Daoy (cell line): ENCODE measurements at regions not wholly inside any gene's neighbourhood (a gene's known extent, or its start where the extent isn't known, plus 50 kb on each side); places are given as distances from the start of the nearest gene placed in this dataset.
"Not testable (repeated sequence)": the region's sequence is repeated elsewhere in the genome, so short reads cannot be mapped to it uniquely, and the experiment has no call there.

Experiments
- DNase-seq: peaks from one replicate; pipeline ENCODE4 v3.0.0-alpha.2; 2015; ENCODE audit warnings: low read depth

- not testable (repeated sequence) for DNase-seq
Measured at GRCh38 chr21:25531538-25532250, 75.6 kb downstream of the MRPL39 start.

DNA sequence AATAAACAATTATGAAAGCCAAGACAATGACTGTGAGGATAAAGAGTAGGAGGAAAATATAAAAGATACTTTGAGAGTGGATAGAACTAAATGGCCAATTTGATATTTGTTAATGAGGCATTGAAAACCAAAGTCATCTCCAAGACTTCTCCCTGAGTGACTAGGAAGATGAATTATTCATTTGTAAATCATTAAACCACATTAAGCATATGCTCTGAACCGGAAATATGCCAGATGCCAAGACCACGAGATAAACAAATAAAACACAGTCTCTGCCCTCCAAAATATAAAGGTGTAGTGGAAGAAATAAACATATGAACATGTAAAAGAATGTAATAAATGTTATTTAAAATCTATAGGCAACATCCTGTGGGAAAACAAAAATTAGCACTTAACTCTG lies 78.8 kb downstream of the MRPL39 start:
- no peak for DNase-seq

- no peak for DNase-seq
Measured at GRCh38 chr21:25518491-25518911, 88.8 kb downstream of the MRPL39 start.

DNA sequence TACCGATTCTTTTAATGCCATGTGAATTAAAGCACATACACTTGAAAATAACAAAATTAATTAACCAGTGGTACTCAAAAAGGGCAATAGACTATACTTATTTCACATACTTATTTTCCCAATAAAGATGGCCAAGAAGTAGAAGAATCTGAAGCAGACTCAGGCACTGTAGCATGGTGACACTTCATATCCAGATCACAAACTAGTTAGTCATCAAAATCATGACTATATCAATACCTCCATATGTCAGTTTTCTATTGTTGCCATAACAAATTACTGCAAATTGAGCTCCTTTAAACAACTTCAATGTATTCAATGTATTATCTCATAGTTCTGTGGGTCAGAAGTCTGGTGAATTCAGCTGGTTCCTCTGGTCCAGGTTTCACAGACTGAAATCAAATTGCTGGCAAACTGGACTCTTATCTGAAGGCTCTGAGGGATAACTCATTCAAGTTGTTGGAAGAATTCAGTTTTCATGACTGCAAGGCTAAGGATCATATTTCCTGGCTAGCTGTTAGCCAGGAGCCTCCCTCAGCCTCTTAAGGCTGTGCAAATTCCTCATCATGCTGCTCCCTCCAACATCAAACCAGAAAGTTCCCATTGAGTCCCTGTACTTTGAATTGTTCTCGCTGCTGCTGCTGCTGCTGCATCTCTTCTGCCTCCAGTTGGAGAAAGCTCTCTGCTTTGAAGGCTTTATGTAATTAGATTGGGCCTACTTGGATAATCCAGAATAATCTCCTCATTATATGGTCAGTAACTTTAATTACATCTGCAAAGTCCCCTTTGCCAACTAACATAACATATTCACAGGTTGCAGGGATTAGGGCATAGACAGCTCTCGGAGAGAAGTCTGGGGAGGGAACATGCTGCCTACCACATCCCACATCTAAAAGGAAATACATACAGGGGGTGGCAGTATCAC lies 91.5 kb downstream of the MRPL39 start:
- peak; percentile 19 for DNase-seq

- DNase-seq: no peak
Measured at GRCh38 chr21:25513810-25514209, 93.5 kb downstream of the MRPL39 start.

- DNase-seq: no peak
Measured at GRCh38 chr21:25512095-25513081, 94.9 kb downstream of the MRPL39 start.

- no peak for DNase-seq
Measured at GRCh38 chr21:25509862-25510261, 97.4 kb downstream of the MRPL39 start.

DNA sequence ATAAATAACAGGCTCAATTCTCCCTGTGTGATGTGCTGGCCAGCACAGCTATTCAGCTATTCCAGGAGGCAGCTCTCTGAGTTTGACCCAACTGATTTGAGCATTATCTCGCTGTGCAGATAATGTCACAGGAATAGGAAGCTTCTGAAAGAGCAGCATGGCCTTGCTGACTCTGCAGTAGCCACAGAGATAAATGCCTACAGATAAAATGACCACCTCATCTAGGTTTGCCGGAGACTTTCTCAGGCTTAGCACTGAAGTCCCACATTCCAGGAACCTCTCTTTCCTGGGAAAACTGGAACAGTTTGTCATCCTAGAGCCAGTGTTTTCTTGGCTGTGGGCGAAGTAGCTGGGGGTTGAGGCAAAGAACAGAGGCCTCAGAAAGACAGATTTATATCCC lies 98.9 kb downstream of the MRPL39 start:
- DNase-seq: no peak

- DNase-seq: no peak
Measured at GRCh38 chr21:25507522-25507921, 99.8 kb downstream of the MRPL39 start.

DNA sequence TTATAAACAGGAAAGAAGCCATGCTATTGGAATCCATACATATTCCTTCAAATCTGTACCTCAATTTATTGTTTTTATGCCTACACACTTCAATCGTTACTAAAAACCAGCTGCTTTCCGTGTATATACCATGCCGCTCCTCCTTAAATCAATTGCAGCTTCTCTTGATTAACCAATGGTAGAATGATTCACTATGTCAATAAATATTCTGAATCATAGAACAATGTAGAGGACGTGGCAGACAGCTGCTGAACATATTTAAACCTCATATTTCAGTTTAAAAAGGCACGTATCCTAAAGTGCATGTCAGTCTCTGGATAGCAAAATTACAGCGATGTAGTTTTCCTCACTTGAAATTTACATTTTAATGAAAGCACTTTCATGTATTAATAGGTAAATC lies 100.4 kb downstream of the MRPL39 start:
- peak; percentile 10 for DNase-seq

DNA sequence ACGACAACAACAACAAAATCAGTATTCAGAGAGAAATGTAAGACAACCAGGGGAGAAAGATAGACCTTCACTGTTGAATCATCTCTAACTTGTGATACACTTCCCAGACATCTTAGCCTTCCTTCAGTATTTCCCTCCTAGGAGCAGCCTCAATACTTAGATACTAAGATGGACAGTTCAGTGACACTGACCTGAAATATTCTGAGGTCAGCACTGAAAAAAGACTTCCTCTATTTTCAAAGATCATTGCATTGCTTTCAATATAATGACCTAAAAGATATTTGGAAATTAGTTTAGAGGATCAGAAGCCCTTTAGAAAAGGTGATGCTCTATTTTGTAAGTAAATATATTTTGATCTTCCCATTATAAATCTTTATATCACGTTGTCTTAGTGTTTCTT lies 101.0 kb downstream of the MRPL39 start:
- no peak for DNase-seq

DNA sequence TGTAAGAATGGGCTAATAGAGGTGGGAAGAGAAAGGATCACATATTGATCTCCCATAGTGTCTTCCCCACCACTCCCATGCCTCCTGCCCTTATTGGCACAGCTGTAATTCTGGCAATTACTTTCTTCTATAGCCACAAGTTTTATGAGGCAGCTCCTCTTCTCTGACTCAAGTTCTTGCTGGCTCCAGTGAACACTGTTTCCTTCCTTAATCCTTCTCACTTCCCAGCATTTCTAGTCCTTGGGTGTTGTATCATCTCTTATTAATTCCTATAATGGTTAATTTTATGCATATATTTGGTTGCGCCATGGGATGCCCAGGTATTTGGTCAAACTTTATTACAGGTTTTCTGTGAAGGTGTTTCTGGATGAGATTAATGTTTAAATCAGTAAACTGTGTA lies 103.3 kb downstream of the MRPL39 start:
- no peak for DNase-seq

DNA sequence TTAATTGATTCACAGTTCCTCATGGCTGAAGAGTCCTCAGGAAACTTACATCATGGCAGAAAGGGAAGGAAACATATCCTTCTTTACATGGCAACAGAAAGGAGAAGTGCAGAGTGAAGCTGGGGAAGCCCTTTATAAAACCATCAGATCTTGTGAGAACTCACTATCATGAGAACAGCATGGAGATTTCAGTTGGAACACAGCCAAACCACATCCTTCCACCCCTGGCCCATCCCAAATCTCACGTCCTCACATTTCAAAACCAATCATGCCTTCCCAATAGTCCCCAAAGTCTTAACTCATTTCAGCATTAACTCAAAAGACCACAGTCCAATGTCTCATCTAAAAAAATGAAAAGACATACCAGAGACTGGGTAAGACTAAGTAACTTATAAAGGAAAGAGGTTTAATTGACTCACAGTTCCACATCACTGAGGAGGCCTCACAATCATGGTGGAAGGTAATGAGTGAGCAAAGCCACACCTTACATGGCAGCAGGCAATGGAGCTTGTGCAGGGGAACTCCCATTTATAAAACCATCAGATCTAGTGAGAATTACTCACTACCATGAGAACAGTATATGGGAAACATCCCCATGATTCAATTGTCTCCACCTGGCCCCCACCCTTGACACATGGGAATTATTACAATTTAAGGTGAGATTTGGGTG lies 105.2 kb downstream of the MRPL39 start:
- no peak for DNase-seq

DNA sequence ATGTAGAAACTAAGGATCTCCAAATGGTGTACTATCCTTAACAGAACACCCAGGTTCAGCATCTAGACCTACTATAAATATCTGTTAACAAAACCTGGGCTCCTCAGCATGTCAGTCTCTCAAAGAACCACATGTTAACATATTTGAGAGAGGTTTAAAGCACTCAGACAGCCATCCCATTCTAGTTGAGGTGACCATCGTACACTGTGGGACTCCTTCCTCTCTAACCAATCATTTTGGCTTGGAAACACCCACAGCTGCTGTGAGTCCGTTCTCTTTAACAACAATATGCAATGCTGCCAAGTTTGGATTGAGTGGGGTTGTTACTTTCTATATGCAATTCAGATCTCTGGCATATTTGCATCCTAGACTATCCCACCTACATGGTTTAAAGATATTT lies 105.8 kb downstream of the MRPL39 start:
- no peak for DNase-seq

- no peak for DNase-seq
Measured at GRCh38 chr21:25500598-25500997, 106.7 kb downstream of the MRPL39 start.

GRCh38 chr21:25496825-25497482 lies 110.3 kb downstream of the MRPL39 start:
- no peak for DNase-seq

DNA sequence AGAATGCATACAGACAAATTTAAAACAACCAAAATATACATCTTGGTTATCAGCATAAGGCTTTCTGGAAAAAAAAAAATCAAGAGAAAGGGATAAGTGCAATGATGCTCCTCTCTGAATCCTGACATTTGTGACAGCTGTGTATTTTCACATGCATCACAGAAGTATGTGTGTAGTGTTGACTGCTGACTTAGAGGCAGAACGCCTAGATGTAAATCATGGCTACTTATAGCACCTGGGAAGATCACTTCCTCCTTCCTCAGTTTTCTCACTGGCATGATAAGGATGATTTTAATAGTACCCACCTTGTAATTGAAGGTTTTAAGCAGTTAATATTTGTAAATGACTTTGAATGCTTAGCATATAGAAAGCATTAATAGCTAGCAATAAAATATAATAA lies 112.5 kb downstream of the MRPL39 start:
- DNase-seq: no peak

DNA sequence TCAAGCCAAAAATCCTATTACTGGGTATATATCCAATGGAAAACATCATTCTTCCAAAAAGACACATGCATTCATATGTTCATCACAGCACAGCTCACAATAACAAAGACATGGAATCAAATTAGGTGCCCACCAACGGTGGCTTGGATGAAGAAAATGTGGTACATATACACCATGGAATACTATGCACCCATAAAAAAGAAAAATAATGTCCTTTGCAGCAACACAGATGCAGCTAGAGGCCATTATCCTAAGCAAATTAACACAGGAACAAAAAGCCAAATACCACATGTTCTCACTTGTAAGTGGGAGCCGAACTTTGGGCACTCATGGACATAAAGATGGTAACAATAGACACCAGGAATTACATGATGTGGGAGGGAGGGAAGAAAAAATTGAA lies 113.6 kb downstream of the MRPL39 start:
- DNase-seq: no peak

DNA sequence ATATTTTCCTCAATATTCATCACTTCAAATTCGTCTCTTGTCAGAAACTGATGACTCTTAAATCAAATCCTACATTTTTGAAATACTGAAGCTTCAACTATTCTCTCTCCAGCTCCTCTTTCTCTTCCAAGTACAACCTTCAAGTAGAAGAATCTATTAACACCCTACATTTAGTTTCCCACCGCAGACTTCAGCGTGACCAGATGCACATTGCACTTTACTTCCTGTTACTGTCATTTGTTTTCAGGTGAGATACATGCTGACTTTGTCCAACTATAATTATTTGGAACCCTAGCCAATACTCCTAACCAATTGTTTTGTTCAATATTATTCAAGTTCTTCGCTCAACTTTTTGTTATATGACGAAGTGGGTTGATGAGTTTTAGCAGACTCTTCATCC lies 116.0 kb downstream of the MRPL39 start:
- no peak for DNase-seq

GRCh38 chr21:25490742-25491141 lies 116.5 kb downstream of the MRPL39 start:
- DNase-seq: no peak

DNA sequence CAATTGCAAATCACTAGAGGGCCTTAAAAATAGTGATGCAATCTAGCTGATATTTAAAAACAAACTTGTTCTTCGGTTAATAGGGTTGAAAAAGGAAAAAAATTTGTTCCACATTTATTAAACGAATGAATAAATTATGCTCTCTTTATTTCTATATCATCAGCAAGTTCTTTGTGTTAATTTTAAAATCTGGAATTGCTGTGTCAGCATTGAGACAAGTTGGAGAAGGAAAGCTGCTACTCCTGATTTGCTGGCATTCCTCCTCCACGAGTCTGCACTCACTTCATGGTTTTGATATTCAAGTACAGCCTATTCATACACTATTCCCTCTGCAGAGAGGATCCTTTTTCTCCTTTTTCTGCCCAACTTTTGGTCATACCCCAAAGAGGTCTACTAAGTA lies 117.6 kb downstream of the MRPL39 start:
- no peak for DNase-seq
